IMR-90 (cell line): ENCODE measurements at regions not wholly inside any gene's neighbourhood (a gene's known extent, or its start where the extent isn't known, plus 50 kb on each side); places are given as distances from the start of the nearest gene placed in this dataset.
A peak's percentile ranks its signal among the peaks of the same experiment; 100 is the strongest.

Experiments used
- ATAC-seq: fragments of 200-7000 bp; cut with Tn5 transposase; 2 replicates; pipeline ENCODE4 v1.9.1; 2020; ENCODE audit warnings: low read depth, mild to moderate bottlenecking, moderate library complexity
- BruUV-seq: library from RNA; stranded (reverse); fragments of 400-500 nt; replicated peaks from 2 replicates; lab custom pipeline; 2021; lab: Mats Ljungman, UMichigan
- CTCF ChIA-PET: fragments of 300-600 bp; formaldehyde crosslinking; extraction: SDS; loops from one replicate; lab custom pipeline; 2021; ENCODE audit warnings: antibody characterized with exemption; lab: Yijun Ruan, JAX
- POLR2A ChIA-PET: fragments of 300-600 bp; sonication (Branson Sonifier 250); formaldehyde crosslinking; loops from one replicate; lab custom pipeline; 2022; ENCODE audit warnings: antibody characterized with exemption; ENCODE audit not compliant: unreplicated experiment; lab: Charles Lee
- DNase-seq: peaks from one replicate; pipeline ENCODE4 v3.0.0; 2013
- H2AFZ ChIP-seq: replicated peaks from 2 replicates; pipeline ENCODE3; 2013; ENCODE audit warnings: low read length, mild to moderate bottlenecking; ENCODE audit not compliant: poor library complexity
- H2AK5ac ChIP-seq: 2 replicates; pipeline ENCODE4 v1.6.1; 2013; ENCODE audit warnings: low read depth, low read length, inconsistent platforms
- H2AK9ac ChIP-seq: replicated peaks from 2 replicates; pipeline ENCODE3; 2013; ENCODE audit warnings: mild to moderate bottlenecking, low read depth, low read length, moderate library complexity; ENCODE audit not compliant: poor library complexity
- H2BK120ac ChIP-seq: 2 replicates; pipeline ENCODE4 v1.6.1; 2013; ENCODE audit warnings: low read depth, low read length, inconsistent platforms
- H2BK15ac ChIP-seq: 3 replicates; pipeline ENCODE4 v1.6.1; 2013; ENCODE audit warnings: low read depth, low read length, inconsistent platforms
- H2BK20ac ChIP-seq: 2 replicates; pipeline ENCODE4 v1.6.1; 2013; ENCODE audit warnings: low read depth, mild to moderate bottlenecking, inconsistent platforms, low read length, moderate library complexity
- H2BK5ac ChIP-seq: 2 replicates; pipeline ENCODE4 v1.6.1; 2013; ENCODE audit warnings: mild to moderate bottlenecking, low read depth, low read length, inconsistent platforms; ENCODE audit not compliant: poor library complexity, severe bottlenecking
- H3K14ac ChIP-seq: replicated peaks from 2 replicates; pipeline ENCODE4 v1.6.1; 2013; ENCODE audit warnings: low read depth, low read length, inconsistent platforms
- H3K18ac ChIP-seq: 2 replicates; pipeline ENCODE4 v1.6.1; 2013; ENCODE audit warnings: low read depth, low read length, control low read depth
- H3K23ac ChIP-seq: 2 replicates; pipeline ENCODE4 v1.6.1; 2013; ENCODE audit warnings: low read depth, low read length, inconsistent platforms
- H3K27ac ChIP-seq: 2 replicates; pipeline ENCODE4 v1.5.1; 2013; ENCODE audit warnings: mild to moderate bottlenecking, control low read depth, low read length; ENCODE audit not compliant: insufficient read depth
- H3K27me3 ChIP-seq: 2 replicates; pipeline ENCODE4 v1.6.1; 2013; ENCODE audit warnings: low read length; ENCODE audit not compliant: control insufficient read depth, insufficient read depth
- H3K36me3 ChIP-seq: 2 replicates; pipeline ENCODE4 v1.6.1; 2013; ENCODE audit warnings: low read length, mixed read lengths; ENCODE audit not compliant: control insufficient read depth, insufficient read depth
- H3K4ac ChIP-seq: 2 replicates; pipeline ENCODE4 v1.6.1; 2013; ENCODE audit warnings: low read depth, low read length, inconsistent platforms
- H3K4me1 ChIP-seq: 2 replicates; pipeline ENCODE4 v1.6.1; 2013; ENCODE audit warnings: low read length, mixed read lengths; ENCODE audit not compliant: control insufficient read depth, insufficient read depth
- H3K4me2 ChIP-seq: 2 replicates; pipeline ENCODE4 v1.6.1; 2013; ENCODE audit warnings: low read depth, mild to moderate bottlenecking, control low read depth, low read length, moderate library complexity
- H3K4me3 ChIP-seq: 2 replicates; pipeline ENCODE4 v1.5.1; 2013; ENCODE audit warnings: low read depth, mild to moderate bottlenecking, control low read depth, low read length, moderate library complexity; ENCODE audit not compliant: insufficient read depth
- H3K56ac ChIP-seq: 2 replicates; pipeline ENCODE4 v1.6.1; 2013; ENCODE audit warnings: low read length, inconsistent platforms; ENCODE audit not compliant: insufficient read depth; ENCODE audit errors: extremely low read depth
- H3K79me1 ChIP-seq, 2 experiments: 2 replicates each; pipeline ENCODE4 v1.6.1; 2013; ENCODE audit warnings: low read length in 2 of 2, inconsistent platforms in 1 of 2, low read depth in 1 of 2
- H3K9ac ChIP-seq: 2 replicates; pipeline ENCODE4 v1.6.1; 2013; ENCODE audit warnings: low read depth, low read length, control low read depth
- H3K9me1 ChIP-seq: 2 replicates; pipeline ENCODE4 v1.6.1; 2013; ENCODE audit warnings: low read length, inconsistent platforms; ENCODE audit not compliant: insufficient read depth
- H3K9me3 ChIP-seq: 2 replicates; pipeline ENCODE4 v1.6.1; 2013; ENCODE audit warnings: low read length; ENCODE audit not compliant: control insufficient read depth, insufficient read depth
- H4K20me1 ChIP-seq: 2 replicates; pipeline ENCODE4 v1.6.1; 2013; ENCODE audit warnings: low read length, inconsistent platforms; ENCODE audit not compliant: insufficient read depth
- H4K5ac ChIP-seq: 2 replicates; pipeline ENCODE4 v1.6.1; 2013; ENCODE audit warnings: mild to moderate bottlenecking, low read depth, low read length, control low read depth
- H4K8ac ChIP-seq, 2 experiments: 2 replicates each; pipeline ENCODE4 v1.6.1; 2013; ENCODE audit warnings: low read depth in 2 of 2, low read length in 2 of 2, control low read depth in 1 of 2, inconsistent platforms in 1 of 2
- H4K91ac ChIP-seq: 2 replicates; pipeline ENCODE4 v1.6.1; 2013; ENCODE audit warnings: low read depth, low read length, inconsistent platforms; ENCODE audit not compliant: insufficient read depth
- POLR2A ChIP-seq: IDR thresholded peaks from 2 replicates; pipeline ENCODE4 v1.6.1; 2012; ENCODE audit warnings: mild to moderate bottlenecking, low read depth, low read length
- WGBS, 2 experiments: methylation state at CpG; one replicate each; pipeline versions ENCODE4 v1.1.5 to v1.1.7; 2013; ENCODE audit warnings: missing lambda C conversion rate in 2 of 2; ENCODE audit not compliant: insufficient read length in 1 of 2; ENCODE audit errors: extremely low coverage in 2 of 2; 5-methylcytosine and 5-hydroxymethylcytosine counted together
- dilution Hi-C: fragments of 300-500 bp; cut with HindIII; formaldehyde crosslinking; loops from one replicate; pipeline ENCODE4 v1.14.3; 2018; ENCODE audit warnings: low sequenced_read_pairs; ENCODE audit not compliant: unreplicated experiment
- in situ Hi-C: fragments of 300-500 bp; cut with MboI; formaldehyde crosslinking; loops from 3 replicates; pipeline ENCODE4 v1.14.3; 2019; ENCODE audit warnings: low sequenced_read_pairs, inconsistent platforms, mixed read lengths
- intact Hi-C: fragments of 100-400 bp; cut with micrococcal nuclease; formaldehyde crosslinking; loops from 2 replicates; pipeline ENCODE4 v1.10.0; 2022

DNA sequence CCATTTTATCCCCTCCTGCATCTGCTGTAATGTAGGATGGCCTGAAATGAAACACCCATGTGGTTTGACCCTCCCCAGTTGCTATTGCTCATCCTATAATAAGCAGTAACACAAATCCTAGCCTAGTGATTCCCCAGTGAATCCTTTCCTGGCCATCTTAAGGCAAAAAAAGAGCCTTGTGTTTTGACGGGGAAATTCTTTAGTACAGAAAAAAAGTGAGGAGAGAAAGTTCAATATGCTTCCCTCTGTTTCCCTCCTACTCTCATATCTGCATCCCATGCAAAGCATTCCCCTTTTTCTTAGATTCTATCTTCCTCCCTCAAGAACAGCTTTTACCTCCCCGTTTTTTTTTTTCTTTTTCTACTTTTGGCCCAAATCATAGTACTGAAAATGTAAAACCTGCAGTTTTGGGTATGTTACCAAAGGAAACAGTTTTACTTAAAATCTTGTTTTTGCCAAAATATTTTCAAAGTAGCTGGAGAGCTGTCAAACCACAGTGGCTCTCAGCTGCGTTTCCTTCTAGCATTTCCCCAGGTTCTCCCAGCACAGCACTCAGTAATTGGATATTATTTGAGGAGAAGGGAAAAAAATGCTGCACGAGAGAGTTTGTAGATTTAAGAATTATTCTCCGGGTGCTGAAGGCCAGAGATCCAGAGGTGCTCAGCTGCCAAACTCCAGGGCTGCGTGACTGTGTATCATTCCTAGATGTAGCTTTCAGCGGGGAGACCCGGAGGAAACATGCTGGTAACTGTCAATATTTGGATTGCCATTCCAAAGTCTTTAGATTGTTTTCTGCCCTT lies 321.4 kb downstream of the NPR3 start:
- ATAC-seq: peak; percentile 75
- Histone ChIP-seq H3K4me3 (no peak overlapping the region), H4K5ac (no peak overlapping the region), H3K27me3 (no peaks in the 10 kb centered on the region), H3K9me1 (0 out of 2 replicates have a peak, but pooled peaks cover 4% of the 10 kb centered on the region), H2AK5ac (no peak overlapping the region), H3K4me2 (peak overlapping the region; percentile 53; the same call in 1 of the 2 replicates), H3K18ac (peak overlapping the region; percentile 12; the same call in 1 of the 2 replicates), H4K8ac (peak overlapping the region in 1 of 2 experiments; percentile 6; a peak in 1 of 4 replicates), H3K36me3 (no peaks in the 10 kb centered on the region), H3K27ac (peak overlapping the region; percentile 18; the same call in 1 of the 2 replicates), H3K56ac (no peak overlapping the region), H4K20me1 (no peaks in the 10 kb centered on the region), H3K23ac (no peak overlapping the region), H3K9ac (peak overlapping the region; percentile 26; the same call in 1 of the 2 replicates), H3K4me1 (peaks cover 4% of the 10 kb centered on the region), H2AFZ (peak overlapping the region; percentile 3), H2AK9ac (no peak overlapping the region), H3K14ac (no peak overlapping the region), H3K4ac (peak overlapping the region; percentile 1; the same call in 1 of the 2 replicates), H2BK20ac (no peak overlapping the region), H2BK15ac (no peak overlapping the region), H4K91ac (no peak overlapping the region), H2BK120ac (no peak overlapping the region), H3K79me1 (no peaks in the 10 kb centered on the region), H3K9me3 (no peaks in the 10 kb centered on the region), H2BK5ac (no peak overlapping the region)
- dilution Hi-C loops (no loop called here), in situ Hi-C loops (no loop called here), intact Hi-C loops (no loop called here)
- WGBS, 2 experiments: 30% methylated on average over 4 of the region's 8 CpGs; no CpG with 5 or more reads in 1 of the 2 experiments
- CTCF ChIA-PET: interaction anchor here (0.6 to 1.1 kb wide), 4 partner anchors 16 to 407 kb away, joined by 3 to 7 read pairs (median 4); no protein-coding TSS in a partner anchor
- TF ChIP-seq POLR2A: no peak
- POLR2A ChIA-PET: interaction anchor here (0.6 to 0.7 kb wide), 2 partner anchors 36 to 65 kb away, joined by 4 to 10 read pairs; no protein-coding TSS in a partner anchor
- BruUV-seq: no TSS peak
- DNase-seq: peak; percentile 73
